ENCODE measurements at regions not wholly inside any gene's neighbourhood (a gene's known extent, or its start where the extent isn't known, plus 50 kb on each side); places are given as distances from the start of the nearest gene placed in this dataset.

DNA sequence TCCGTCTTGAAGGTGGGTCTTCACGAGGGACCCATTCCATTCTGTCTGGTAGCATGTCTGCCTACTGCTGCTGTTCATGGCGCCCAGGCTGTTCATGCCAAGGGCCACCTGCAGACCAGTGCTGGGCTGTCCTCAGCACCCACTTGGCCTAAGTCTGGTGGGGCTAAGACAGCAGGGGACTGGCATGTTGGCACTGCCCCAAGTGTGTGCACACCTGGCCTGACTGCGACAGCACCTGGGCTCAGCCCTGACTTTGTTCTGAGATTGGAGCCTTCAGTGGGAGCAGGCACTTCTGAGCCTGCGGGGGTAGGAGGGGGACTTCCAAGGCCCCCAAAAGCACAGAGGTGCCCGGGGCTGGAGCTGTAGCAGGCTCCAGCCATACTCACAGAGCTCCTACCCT, 250.8 kb upstream of the EDNRB start:
- TF ChIP-seq EZH2 (IDR thresholded peaks at IDR 0.05; ENCODE audit: low read length, unreplicated experiment), result no peak
- TF ChIP-seq, protein P1, sequence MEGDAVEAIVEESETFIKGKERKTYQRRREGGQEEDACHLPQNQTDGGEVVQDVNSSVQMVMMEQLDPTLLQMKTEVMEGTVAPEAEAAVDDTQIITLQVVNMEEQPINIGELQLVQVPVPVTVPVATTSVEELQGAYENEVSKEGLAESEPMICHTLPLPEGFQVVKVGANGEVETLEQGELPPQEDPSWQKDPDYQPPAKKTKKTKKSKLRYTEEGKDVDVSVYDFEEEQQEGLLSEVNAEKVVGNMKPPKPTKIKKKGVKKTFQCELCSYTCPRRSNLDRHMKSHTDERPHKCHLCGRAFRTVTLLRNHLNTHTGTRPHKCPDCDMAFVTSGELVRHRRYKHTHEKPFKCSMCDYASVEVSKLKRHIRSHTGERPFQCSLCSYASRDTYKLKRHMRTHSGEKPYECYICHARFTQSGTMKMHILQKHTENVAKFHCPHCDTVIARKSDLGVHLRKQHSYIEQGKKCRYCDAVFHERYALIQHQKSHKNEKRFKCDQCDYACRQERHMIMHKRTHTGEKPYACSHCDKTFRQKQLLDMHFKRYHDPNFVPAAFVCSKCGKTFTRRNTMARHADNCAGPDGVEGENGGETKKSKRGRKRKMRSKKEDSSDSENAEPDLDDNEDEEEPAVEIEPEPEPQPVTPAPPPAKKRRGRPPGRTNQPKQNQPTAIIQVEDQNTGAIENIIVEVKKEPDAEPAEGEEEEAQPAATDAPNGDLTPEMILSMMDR (conservative IDR thresholded peaks at IDR 0.05; ENCODE audit: low read depth, low read length), result no peak
